ENCODE measurements at regions not wholly inside any gene's neighbourhood (a gene's known extent, or its start where the extent isn't known, plus 50 kb on each side); places are given as distances from the start of the nearest gene placed in this dataset.
"Not testable (repeated sequence)": the region's sequence is repeated elsewhere in the genome, so short reads cannot be mapped to it uniquely, and the experiment has no call there.

DNA sequence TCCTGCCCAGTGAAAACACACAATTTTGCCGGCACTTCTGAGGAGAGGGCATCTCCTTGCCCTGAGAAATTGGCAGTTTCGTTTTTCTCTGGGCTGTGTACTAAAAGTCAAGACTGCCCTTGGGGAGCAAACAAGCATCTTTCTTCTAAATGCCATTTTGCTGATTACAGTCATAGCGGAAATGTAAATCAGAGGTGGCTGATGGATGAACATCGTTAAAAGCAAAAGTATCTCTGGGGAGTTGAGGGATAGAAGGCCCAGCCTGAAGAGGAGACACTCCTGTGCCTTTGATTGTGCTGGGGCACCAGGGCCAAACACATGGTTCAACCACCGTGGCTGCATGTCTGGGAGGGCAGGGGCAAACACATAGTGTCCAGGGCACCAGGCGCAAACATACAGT lies 49.8 kb downstream of the ABCC12 start:
- no peak for DNase-seq

DNA sequence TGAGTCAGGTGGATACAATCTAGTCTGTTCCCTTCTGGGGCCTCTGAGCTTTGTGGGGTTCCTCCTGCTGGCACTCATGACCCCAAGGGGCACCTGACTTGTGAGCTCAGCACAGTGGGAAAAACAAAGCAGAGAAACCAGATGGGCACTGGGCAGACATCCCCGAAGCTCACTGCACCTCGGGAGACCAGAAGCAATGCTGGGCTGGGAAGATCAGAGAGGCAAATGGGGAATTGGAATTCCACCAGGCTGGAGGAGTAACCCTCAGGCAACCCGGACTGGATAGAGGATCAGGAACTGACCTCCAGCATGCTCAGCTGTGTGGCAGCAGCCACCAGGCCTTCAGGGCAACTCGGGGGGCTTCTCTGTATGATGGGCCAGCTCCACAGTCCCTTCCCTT lies 50.3 kb downstream of the ABCC12 start:
- DNase-seq: no peak

DNA sequence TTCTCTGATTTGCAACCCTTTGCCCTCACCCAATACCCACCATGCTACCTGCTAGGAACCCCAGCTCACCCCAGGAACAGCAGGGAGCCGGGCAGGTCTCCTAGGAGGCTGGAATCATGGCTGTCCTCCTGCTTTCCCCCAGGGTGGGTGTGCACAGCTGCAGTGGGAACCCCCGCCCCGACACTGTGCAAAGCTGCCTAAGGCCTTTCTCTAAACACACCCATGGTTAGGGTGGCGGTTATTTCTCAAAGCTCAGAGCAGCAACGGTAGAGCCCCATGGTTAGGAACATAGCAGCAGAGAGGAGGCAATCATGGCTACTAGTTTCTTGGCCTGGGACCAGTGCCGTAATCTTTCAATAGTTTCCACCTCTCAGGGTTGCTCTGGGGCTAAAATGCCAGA lies 52.2 kb downstream of the ABCC12 start:
- DNase-seq: no peak

DNA sequence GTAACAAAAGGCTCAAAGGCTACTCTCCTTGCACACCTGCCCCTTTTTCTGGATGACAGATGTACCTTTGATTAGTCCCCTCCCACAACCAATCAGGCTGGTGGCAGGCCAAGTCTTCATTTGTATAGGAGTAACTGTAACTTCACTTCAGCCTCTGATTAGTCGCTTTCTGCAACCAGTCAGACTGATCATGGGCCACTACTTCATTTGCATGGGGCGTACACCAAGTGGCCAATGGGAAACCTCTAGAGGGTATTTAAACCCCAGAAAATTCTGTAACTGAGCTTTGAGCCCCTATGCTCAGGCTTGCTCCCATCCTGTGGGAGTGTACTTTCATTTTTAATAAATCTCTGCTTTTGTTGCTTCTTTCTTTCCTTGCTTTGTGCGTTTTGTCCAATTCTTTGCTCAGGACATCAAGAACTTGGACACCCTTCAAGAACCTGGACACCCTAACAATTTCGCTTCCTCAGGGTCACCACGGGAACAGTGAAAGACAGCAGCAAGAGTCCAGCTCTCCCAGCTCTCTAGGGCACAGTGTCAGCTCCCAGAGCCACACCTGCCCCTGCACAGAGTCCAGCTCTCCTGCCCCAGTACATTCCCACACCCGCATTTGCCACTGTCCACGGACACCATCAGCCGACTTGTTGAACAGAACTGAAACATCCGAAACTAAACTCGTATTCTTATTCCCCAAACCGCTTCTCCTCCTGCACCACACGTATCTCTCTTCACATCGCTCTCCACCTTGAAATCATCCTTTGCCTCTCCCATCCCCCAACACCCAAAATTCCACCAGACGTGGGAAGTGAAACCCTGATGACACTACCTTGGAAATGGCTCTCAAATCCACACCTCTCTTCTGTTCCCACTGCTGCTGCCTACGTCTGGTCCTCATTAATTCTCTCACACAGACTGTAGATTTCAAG lies 53.4 kb downstream of the ABCC12 start:
- no peak for DNase-seq

GRCh38 chr16:48101069-48101674 lies 54.6 kb downstream of the ABCC12 start:
- peak; percentile 5 for DNase-seq

GRCh38 chr16:48099455-48099854 lies 56.3 kb downstream of the ABCC12 start:
- DNase-seq: no peak

GRCh38 chr16:48098472-48098871 lies 57.3 kb downstream of the ABCC12 start:
- DNase-seq: no peak

GRCh38 chr16:48091117-48091516 lies 64.7 kb downstream of the ABCC12 start:
- no peak for DNase-seq

- no peak for DNase-seq
These were observed 66.6 kb downstream of the ABCC12 start for GRCh38 chr16:48089053-48089792.

- no peak for DNase-seq
These were observed 68.2 kb downstream of the ABCC12 start for GRCh38 chr16:48087639-48088038.

DNA sequence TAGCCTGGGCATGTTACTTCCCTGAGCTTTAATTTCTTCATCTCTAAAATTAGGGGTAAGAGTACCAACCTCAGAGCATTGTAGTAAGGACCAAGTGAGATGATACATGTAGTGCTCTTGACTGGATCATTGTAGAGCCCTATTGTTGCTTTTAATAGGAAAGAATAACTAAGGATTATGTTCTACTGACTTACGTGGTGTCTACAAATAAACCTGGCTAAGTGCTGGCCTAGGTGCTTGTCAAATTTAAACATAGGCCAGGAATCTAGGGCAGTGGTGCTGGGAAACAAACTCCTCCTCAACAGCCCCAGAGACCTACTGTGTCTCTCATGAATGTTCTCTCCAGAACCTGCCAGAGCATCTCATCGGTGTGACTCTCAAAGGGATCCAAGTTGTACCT lies 69.4 kb downstream of the ABCC12 start:
- DNase-seq: no peak

- no peak for DNase-seq
These were observed 70.1 kb downstream of the ABCC12 start for GRCh38 chr16:48085729-48086128.

DNA sequence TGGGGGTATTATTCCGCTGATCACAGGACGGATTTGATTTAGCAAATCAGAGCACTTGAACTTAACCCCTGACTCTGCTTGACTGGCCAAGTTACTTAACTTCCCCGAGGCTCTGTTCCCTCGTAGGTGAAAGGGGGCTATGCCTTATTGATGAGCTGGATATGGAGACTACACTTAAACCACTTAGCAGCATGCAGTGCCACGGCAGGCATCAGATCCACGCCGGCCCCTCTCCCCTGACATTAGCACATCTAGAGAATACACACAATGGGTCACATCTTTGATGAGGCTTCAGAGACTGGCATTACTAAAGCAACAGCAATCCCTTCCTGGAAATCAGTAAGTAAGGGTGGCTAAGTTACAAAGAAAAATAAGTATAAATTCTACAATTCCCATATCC lies 71.0 kb downstream of the ABCC12 start:
- no peak for DNase-seq

GRCh38 chr16:48082516-48082915 lies 73.3 kb downstream of the ABCC12 start:
- DNase-seq: no peak

DNA sequence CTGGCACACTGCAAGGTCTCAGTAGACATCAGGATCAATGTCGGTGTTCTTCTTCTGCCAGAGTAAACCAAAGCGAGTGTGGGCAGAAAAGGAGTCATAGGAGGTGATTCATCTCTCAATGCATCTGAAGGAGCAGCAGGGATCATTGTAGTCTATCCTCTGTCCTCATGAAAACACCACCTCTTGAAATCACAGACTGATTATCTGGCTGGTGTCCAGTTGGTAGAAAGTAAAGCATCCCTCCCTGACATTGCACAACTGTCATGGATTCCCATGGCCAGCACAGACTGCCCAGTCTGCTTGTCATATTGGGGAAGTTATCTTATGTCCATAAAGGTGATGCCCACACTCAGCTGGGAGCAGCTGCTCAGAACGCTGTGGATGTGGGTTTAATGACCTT lies 74.1 kb downstream of the ABCC12 start:
- no peak for DNase-seq

DNA sequence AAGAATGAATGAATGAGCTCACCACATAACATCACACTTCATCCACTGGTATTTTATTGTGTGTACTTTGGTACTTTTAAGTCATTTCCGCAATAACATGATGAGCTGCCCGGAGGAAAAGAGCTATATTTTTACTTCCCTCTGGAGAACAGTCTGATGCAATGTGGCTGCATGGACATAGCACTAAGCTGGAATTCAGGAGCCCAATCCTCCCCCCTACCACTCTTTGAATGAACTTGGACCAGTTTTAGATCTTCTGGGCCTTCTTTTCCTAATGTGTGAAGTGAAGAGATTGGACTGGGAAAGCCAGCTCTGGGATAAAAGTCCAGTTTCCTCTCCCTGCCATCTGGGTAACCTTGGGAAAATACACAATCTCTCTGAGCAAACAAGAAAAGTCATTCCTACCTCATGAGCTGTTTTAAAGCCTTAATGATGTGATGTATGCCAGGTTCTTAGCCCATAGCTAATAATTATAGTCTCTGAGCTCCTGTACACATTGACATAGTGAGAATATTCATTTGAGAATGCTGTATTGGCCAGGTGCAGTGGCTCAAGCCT lies 79.3 kb downstream of the ABCC12 start:
- DNase-seq: no peak

DNA sequence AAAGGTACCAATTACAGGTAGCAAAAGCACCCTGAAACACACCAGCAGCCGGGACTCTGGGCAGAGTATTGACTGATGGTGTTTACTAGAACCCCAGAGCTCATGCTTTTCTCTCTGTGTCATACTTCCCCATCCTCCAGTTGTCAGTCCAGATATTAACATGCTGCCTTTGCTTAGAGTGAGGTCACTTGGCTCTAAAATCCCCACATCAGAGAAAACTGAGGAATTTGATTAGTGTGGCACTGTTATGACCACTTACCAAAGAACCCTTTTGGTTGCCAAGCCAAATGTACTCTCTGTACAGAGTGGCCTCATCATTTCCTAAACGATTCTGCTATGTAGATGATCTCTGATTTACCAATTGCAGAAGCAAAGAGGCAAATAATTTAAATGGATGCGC lies 80.4 kb downstream of the ABCC12 start:
- no peak for DNase-seq

GRCh38 chr16:48067388-48067787 lies 88.4 kb downstream of the ABCC12 start:
- DNase-seq: no peak

- DNase-seq: no peak
These were observed 90.8 kb downstream of the ABCC12 start for GRCh38 chr16:48064971-48065370.

- DNase-seq: no peak
These were observed 93.1 kb downstream of the ABCC12 start for GRCh38 chr16:48062681-48063080.

GRCh38 chr16:48059936-48060335 lies 95.9 kb downstream of the ABCC12 start:
- DNase-seq: no peak

DNA sequence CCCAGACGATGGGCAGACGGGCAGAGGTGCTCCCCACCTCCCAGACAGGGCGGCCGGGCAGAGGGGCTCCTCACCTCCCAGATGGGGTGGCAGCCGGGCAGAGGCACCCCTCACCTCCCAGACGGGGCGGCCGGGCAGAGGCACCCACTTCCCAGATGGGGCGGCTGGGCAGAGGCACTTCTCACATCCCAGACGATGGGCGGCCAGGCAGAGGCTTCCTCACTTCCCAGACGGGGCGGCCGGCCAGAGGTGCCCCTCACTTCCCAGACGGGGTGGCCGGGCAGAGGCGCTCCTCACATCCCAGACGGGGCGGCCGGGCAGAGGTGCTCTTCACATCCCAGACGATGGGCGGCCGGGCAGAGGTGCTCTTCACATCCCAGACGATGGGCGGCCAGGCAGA lies 96.6 kb downstream of the ABCC12 start:
- not testable (repeated sequence) for DNase-seq

- DNase-seq: no peak
These were observed 98.7 kb downstream of the ABCC12 start for GRCh38 chr16:48057048-48057447.

Data from activated T-cell treated with anti-CD3 and anti-CD28 coated beads for 4 hours (primary cell).